Thyroid gland (tissue), 4 donors: ENCODE measurements at regions not wholly inside any gene's neighbourhood (a gene's known extent, or its start where the extent isn't known, plus 50 kb on each side); places are given as distances from the start of the nearest gene placed in this dataset.

ENCODE experiments used
- CTCF ChIP-seq, 6 experiments: fragments of 200-600 bp in 3 of 6; fragments of 450-650 bp in 3 of 6; sonication (generic) in 3 of 6; IDR thresholded peaks; one replicate each; pipeline ENCODE4 v1.5.1; 2016 to 2019; ENCODE audit warnings: antibody characterized with exemption in 6 of 6, mild to moderate bottlenecking in 2 of 6, inconsistent platforms in 1 of 6, moderate library complexity in 1 of 6
- POLR2A ChIP-seq, 2 donors: fragments of 450-650 bp; IDR thresholded peaks; one replicate each; pipeline ENCODE4 v1.6.1; 2017; ENCODE audit warnings: antibody characterized with exemption in 2 of 2, mild to moderate bottlenecking in 2 of 2, moderate library complexity in 1 of 2

DNA sequence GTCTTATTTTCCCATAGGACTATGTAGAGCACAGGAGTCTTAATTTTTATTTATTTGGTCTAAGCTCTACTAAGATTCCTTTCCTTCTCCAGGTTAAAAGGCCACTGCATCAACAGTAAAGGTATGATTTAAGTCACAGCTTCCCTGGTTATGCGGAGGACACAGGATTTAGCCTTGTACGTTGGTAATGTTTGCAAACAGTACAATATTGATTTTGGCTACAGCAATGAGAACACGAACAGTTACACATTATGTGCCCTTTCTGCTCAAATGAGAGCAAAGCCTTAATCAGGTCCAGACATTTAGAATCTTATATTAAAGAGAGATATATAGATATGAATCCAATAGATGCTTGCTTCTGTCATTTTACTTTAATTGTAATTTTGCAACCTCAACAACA, 264.0 kb downstream of the NUF2 start:
- no peak for TF ChIP-seq POLR2A (IDR thresholded peaks at IDR 0.05)
- no peak for TF ChIP-seq CTCF (IDR thresholded peaks at IDR 0.05)
